H7 (cell line): ENCODE measurements at regions not wholly inside any gene's neighbourhood (a gene's known extent, or its start where the extent isn't known, plus 50 kb on each side); places are given as distances from the start of the nearest gene placed in this dataset.

Source experiments
- DNase-seq: peaks from one replicate; pipeline ENCODE4 v3.0.0; 2012
- H3K27me3 ChIP-seq: 2 replicates; pipeline ENCODE4 v1.6.0; 2011; ENCODE audit warnings: mild to moderate bottlenecking, low read length; ENCODE audit not compliant: control insufficient read depth, insufficient read depth
- H3K36me3 ChIP-seq: replicated peaks from 2 replicates; pipeline ENCODE4 v1.5.1; 2011; ENCODE audit warnings: low read length; ENCODE audit not compliant: control insufficient read depth, insufficient read depth
- H3K4me3 ChIP-seq: 2 replicates; pipeline ENCODE4 v1.5.1; 2011; ENCODE audit warnings: low read depth, mild to moderate bottlenecking, control low read depth, low read length, moderate library complexity; ENCODE audit not compliant: insufficient read depth

GRCh38 chr2:158049129-158049855 is 52.4 kb upstream of the UPP2 start:
- Histone ChIP-seq H3K4me3 (no peak overlapping the region), H3K36me3 (no peaks in the 10 kb centered on the region), H3K27me3 (no peaks in the 10 kb centered on the region)
- DNase-seq, result no peak

- no peaks in the 10 kb centered on the region for H3K27me3 ChIP-seq
Observed at GRCh38 chr2:158048327-158048726, 53.3 kb upstream of the UPP2 start.

GRCh38 chr2:158047156-158047611 is 54.5 kb upstream of the UPP2 start:
- Histone ChIP-seq H3K27me3 (no peaks in the 10 kb centered on the region), H3K4me3 (no peak overlapping the region), H3K36me3 (no peaks in the 10 kb centered on the region)
- no peak for DNase-seq

More at GRCh38 chr2:158048327-158048726, 53.3 kb upstream of the UPP2 start:
- Histone ChIP-seq H3K36me3 (no peaks in the 10 kb centered on the region), H3K4me3 (no peak overlapping the region)
- no peak for DNase-seq

- Histone ChIP-seq H3K27me3 (no peaks in the 10 kb centered on the region), H3K36me3 (no peaks in the 10 kb centered on the region), H3K4me3 (no peak overlapping the region)
- DNase-seq, result no peak
Observed at GRCh38 chr2:158046121-158046880, 55.4 kb upstream of the UPP2 start.

GRCh38 chr2:158045362-158045761 is 56.3 kb upstream of the UPP2 start:
- H3K4me3 ChIP-seq, result no peak overlapping the region
- no peaks in the 10 kb centered on the region for H3K36me3 ChIP-seq
- H3K27me3 ChIP-seq, result no peaks in the 10 kb centered on the region
- peak; percentile 45 for DNase-seq

GRCh38 chr2:158043181-158043948 is 58.3 kb upstream of the UPP2 start:
- no peaks in the 10 kb centered on the region for H3K36me3 ChIP-seq
- H3K27me3 ChIP-seq, result no peaks in the 10 kb centered on the region
- DNase-seq, result no peak
- H3K4me3 ChIP-seq, result no peak overlapping the region

- Histone ChIP-seq H3K27me3 (no peaks in the 10 kb centered on the region), H3K4me3 (no peak overlapping the region), H3K36me3 (no peaks in the 10 kb centered on the region)
- DNase-seq, result no peak
Observed at GRCh38 chr2:158042666-158043065, 59.0 kb upstream of the UPP2 start.

- no peak for DNase-seq
- Histone ChIP-seq H3K27me3 (no peaks in the 10 kb centered on the region), H3K4me3 (no peak overlapping the region), H3K36me3 (no peaks in the 10 kb centered on the region)
Observed at GRCh38 chr2:158042245-158042644, 59.4 kb upstream of the UPP2 start.

- no peaks in the 10 kb centered on the region for H3K27me3 ChIP-seq
- DNase-seq, result no peak
- no peak overlapping the region for H3K4me3 ChIP-seq
- H3K36me3 ChIP-seq, result no peaks in the 10 kb centered on the region
Observed at GRCh38 chr2:158041400-158041799, 60.3 kb upstream of the UPP2 start.

- Histone ChIP-seq H3K36me3 (no peaks in the 10 kb centered on the region), H3K27me3 (no peaks in the 10 kb centered on the region), H3K4me3 (no peak overlapping the region)
- DNase-seq, result no peak
Observed at GRCh38 chr2:158038901-158039300, 62.8 kb upstream of the UPP2 start.

- no peaks in the 10 kb centered on the region for H3K27me3 ChIP-seq
- H3K4me3 ChIP-seq, result no peak overlapping the region
- peak; percentile 58 for DNase-seq
- no peaks in the 10 kb centered on the region for H3K36me3 ChIP-seq
Observed at GRCh38 chr2:158034198-158034866, 67.3 kb upstream of the UPP2 start.

- DNase-seq, result no peak
- Histone ChIP-seq H3K27me3 (no peaks in the 10 kb centered on the region), H3K4me3 (no peak overlapping the region), H3K36me3 (no peaks in the 10 kb centered on the region)
Observed at GRCh38 chr2:158031371-158031770, 70.3 kb upstream of the UPP2 start.

- Histone ChIP-seq H3K4me3 (no peak overlapping the region), H3K27me3 (no peaks in the 10 kb centered on the region), H3K36me3 (no peaks in the 10 kb centered on the region)
- no peak for DNase-seq
Observed at GRCh38 chr2:158025255-158025996, 76.2 kb upstream of the UPP2 start.
